Gastroesophageal sphincter (tissue), 3 donors: ENCODE measurements at regions not wholly inside any gene's neighbourhood (a gene's known extent, or its start where the extent isn't known, plus 50 kb on each side); places are given as distances from the start of the nearest gene placed in this dataset.

ENCODE experiments used
- CTCF ChIP-seq, 4 experiments: fragments of 200-600 bp in 2 of 4; fragments of 450-650 bp in 2 of 4; sonication (generic) in 1 of 4; IDR thresholded peaks; one replicate each; pipeline ENCODE4 v1.5.1; 2017 to 2019; ENCODE audit warnings: antibody characterized with exemption in 4 of 4, mild to moderate bottlenecking in 2 of 4, moderate library complexity in 2 of 4
- POLR2A ChIP-seq, 2 donors: fragments of 450-650 bp; IDR thresholded peaks; one replicate each; pipeline ENCODE4 v1.6.1; 2017; ENCODE audit warnings: antibody characterized with exemption in 2 of 2, mild to moderate bottlenecking in 2 of 2, moderate library complexity in 1 of 2
- POLR2AphosphoS5 ChIP-seq: sonication (generic); formaldehyde crosslinking; IDR thresholded peaks from one replicate; pipeline ENCODE4 v1.6.1; 2017; ENCODE audit warnings: antibody characterized with exemption

DNA sequence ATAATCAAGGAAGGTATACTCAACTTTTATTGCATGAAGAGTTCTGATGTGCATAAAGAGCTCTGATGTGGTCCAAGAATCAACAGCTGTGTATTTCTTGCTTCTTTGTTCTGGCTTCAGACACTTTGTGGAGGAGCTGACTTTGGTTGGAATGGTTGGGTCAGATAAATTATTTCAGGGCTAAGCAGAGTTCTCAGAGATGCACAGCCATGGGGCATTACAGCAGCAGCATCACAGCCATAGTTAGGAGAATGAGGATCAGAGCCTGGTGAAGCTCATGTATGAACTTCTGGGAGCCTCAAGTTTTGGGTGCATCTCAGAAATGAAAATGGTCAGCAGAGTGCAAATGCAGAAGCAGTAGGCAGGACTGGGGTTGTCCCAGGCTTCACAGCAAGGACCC, 267.4 kb upstream of the RUNX1 start:
- TF ChIP-seq CTCF (IDR thresholded peaks at IDR 0.05), result no peak
- TF ChIP-seq POLR2AphosphoS5, result no peak
- no peak for TF ChIP-seq POLR2A (IDR thresholded peaks at IDR 0.05)
